Skeletal muscle satellite cell (primary cell): ENCODE measurements at regions not wholly inside any gene's neighbourhood (a gene's known extent, or its start where the extent isn't known, plus 50 kb on each side); places are given as distances from the start of the nearest gene placed in this dataset.
"Not testable (repeated sequence)": the region's sequence is repeated elsewhere in the genome, so short reads cannot be mapped to it uniquely, and the experiment has no call there.

ENCODE experiments used
- H3K27me3 ChIP-seq: 2 replicates; pipeline ENCODE4 v1.7.0; 2013; ENCODE audit warnings: low read length; ENCODE audit not compliant: control insufficient read depth, insufficient read depth
- H3K36me3 ChIP-seq: 2 replicates; pipeline ENCODE4 v1.7.0; 2013; ENCODE audit warnings: mild to moderate bottlenecking, control low read depth, low read length; ENCODE audit not compliant: insufficient read depth
- H3K4me1 ChIP-seq: 2 replicates; pipeline ENCODE4 v1.7.0; 2013; ENCODE audit warnings: low read length; ENCODE audit not compliant: control insufficient read depth, insufficient read depth
- H3K4me2 ChIP-seq: 2 replicates; pipeline ENCODE4 v1.7.0; 2013; ENCODE audit warnings: mild to moderate bottlenecking, low read length
- H3K4me3 ChIP-seq: 2 replicates; pipeline ENCODE4 v1.7.0; 2013; ENCODE audit warnings: low read length
- H3K9ac ChIP-seq: 2 replicates; pipeline ENCODE4 v1.7.0; 2013; ENCODE audit warnings: mild to moderate bottlenecking, low read depth, low read length, moderate library complexity
- H3K9me3 ChIP-seq: replicated peaks from 2 replicates; pipeline ENCODE4 v1.7.0; 2013; ENCODE audit warnings: mild to moderate bottlenecking, control low read depth, low read length

- Histone ChIP-seq H3K9ac (no peak overlapping the region), H3K4me3 (no peak overlapping the region), H3K36me3 (no peaks in the 10 kb centered on the region), H3K27me3 (peaks cover 20% of the 10 kb centered on the region), H3K9me3 (no peaks in the 10 kb centered on the region), H3K4me2 (no peak overlapping the region), H3K4me1 (peaks cover 25% of the 10 kb centered on the region)
Observed at GRCh38 chr18:62455222-62455621, 67.6 kb upstream of the ZCCHC2 start.

- Histone ChIP-seq H3K36me3 (no peaks in the 10 kb centered on the region), H3K9me3 (no peaks in the 10 kb centered on the region), H3K4me3 (no peak overlapping the region), H3K9ac (no peak overlapping the region), H3K27me3 (peaks cover 20% of the 10 kb centered on the region), H3K4me2 (no peak overlapping the region), H3K4me1 (no peaks in the 10 kb centered on the region)
Observed at GRCh38 chr18:62457877-62458276, 64.9 kb upstream of the ZCCHC2 start.

- no peaks in the 10 kb centered on the region for H3K9me3 ChIP-seq
- no peaks in the 10 kb centered on the region for H3K4me1 ChIP-seq
Observed at GRCh38 chr18:62458346-62458745, 64.5 kb upstream of the ZCCHC2 start.

GRCh38 chr18:62458868-62459716 lies 63.7 kb upstream of the ZCCHC2 start:
- H3K4me3 ChIP-seq = no peak overlapping the region
- H3K4me2 ChIP-seq = no peak overlapping the region
- H3K9ac ChIP-seq = no peak overlapping the region
- H3K27me3 ChIP-seq = peaks cover 20% of the 10 kb centered on the region
- no peaks in the 10 kb centered on the region for H3K4me1 ChIP-seq
- H3K9me3 ChIP-seq = no peaks in the 10 kb centered on the region
- no peaks in the 10 kb centered on the region for H3K36me3 ChIP-seq

More at GRCh38 chr18:62458346-62458745, 64.5 kb upstream of the ZCCHC2 start:
- no peaks in the 10 kb centered on the region for H3K36me3 ChIP-seq
- H3K27me3 ChIP-seq = peaks cover 20% of the 10 kb centered on the region
- H3K4me2 ChIP-seq = no peak overlapping the region
- H3K9ac ChIP-seq = no peak overlapping the region
- no peak overlapping the region for H3K4me3 ChIP-seq

GRCh38 chr18:62460851-62461300 lies 61.9 kb upstream of the ZCCHC2 start:
- Histone ChIP-seq H3K4me1 (no peaks in the 10 kb centered on the region), H3K36me3 (no peaks in the 10 kb centered on the region), H3K4me2 (no peak overlapping the region), H3K4me3 (no peak overlapping the region), H3K9ac (no peak overlapping the region), H3K27me3 (peaks cover 13% of the 10 kb centered on the region), H3K9me3 (no peaks in the 10 kb centered on the region)

- H3K27me3 ChIP-seq = peaks cover 15% of the 10 kb centered on the region
- no peaks in the 10 kb centered on the region for H3K36me3 ChIP-seq
- no peak overlapping the region for H3K4me3 ChIP-seq
- H3K4me2 ChIP-seq = no peak overlapping the region
- H3K9ac ChIP-seq = no peak overlapping the region
- H3K9me3 ChIP-seq = no peaks in the 10 kb centered on the region
- no peaks in the 10 kb centered on the region for H3K4me1 ChIP-seq
Observed at GRCh38 chr18:62461591-62461990, 61.2 kb upstream of the ZCCHC2 start.

- H3K9me3 ChIP-seq = no peaks in the 10 kb centered on the region
- H3K4me3 ChIP-seq = no peak overlapping the region
- H3K4me2 ChIP-seq = no peak overlapping the region
- H3K4me1 ChIP-seq = no peaks in the 10 kb centered on the region
- no peak overlapping the region for H3K9ac ChIP-seq
- H3K36me3 ChIP-seq = no peaks in the 10 kb centered on the region
- H3K27me3 ChIP-seq = peaks cover 9% of the 10 kb centered on the region
Observed at GRCh38 chr18:62464266-62464665, 58.6 kb upstream of the ZCCHC2 start.

- H3K9me3 ChIP-seq, H3K36me3 ChIP-seq, H3K4me1 ChIP-seq, H3K4me2 ChIP-seq, H3K4me3 ChIP-seq, H3K9ac ChIP-seq: not testable (repeated sequence)
- peaks cover 30% of the 10 kb centered on the region for H3K27me3 ChIP-seq
Observed at GRCh38 chr18:62469131-62469530, 53.7 kb upstream of the ZCCHC2 start.
